K562 (cell line): ENCODE measurements at regions not wholly inside any gene's neighbourhood (a gene's known extent, or its start where the extent isn't known, plus 50 kb on each side); places are given as distances from the start of the nearest gene placed in this dataset.

Experiments used
- CAMTA2 ChIP-seq: fragments of 250-450 bp; sonication (Bioruptor Pico); conservative IDR thresholded peaks from 2 replicates; pipeline ENCODE4 v1.5.1; 2022
- ELF1 ChIP-seq: fragments of 200-800 bp; sonication (Bioruptor generic); IDR thresholded peaks from 2 replicates; pipeline ENCODE4 v1.6.1; 2016; ENCODE audit warnings: missing genetic modification characterization, missing compliant biosample characterization
- HNRNPH1 ChIP-seq: fragments of 200-400 bp; formaldehyde crosslinking; optimal IDR thresholded peaks from 2 replicates; pipeline ENCODE3; 2017; ENCODE audit warnings: low read depth, mild to moderate bottlenecking, low read length, moderate library complexity
- IRF2 ChIP-seq: sonication (generic); formaldehyde crosslinking; IDR thresholded peaks from 2 replicates; pipeline ENCODE4 v1.8.1; 2022; ENCODE audit warnings: mild to moderate bottlenecking, missing genetic modification reagents
- NRF1 ChIP-seq, 2 experiments: fragments of 450-650 bp; IDR thresholded peaks in 1 of 2; conservative IDR thresholded peaks in 1 of 2; 2 replicates each; pipeline ENCODE4 v1.6.1; 2014; ENCODE audit warnings: mild to moderate bottlenecking in 2 of 2
- ZNF507 ChIP-seq: conservative IDR thresholded peaks from 2 replicates; pipeline ENCODE4 v1.6.1; 2017; ENCODE audit warnings: missing genetic modification characterization, missing compliant biosample characterization
- TF ChIP-seq, protein P1 (sequence below), 2 experiments: IDR thresholded peaks; 2 replicates each; pipeline ENCODE4 v1.6.1; 2011; ENCODE audit warnings: borderline replicate concordance in 1 of 2, control low read depth in 1 of 2, low read depth in 1 of 2, low read length in 1 of 2, mild to moderate bottlenecking in 1 of 2, mixed read lengths in 1 of 2, moderate library complexity in 1 of 2; ENCODE audit not compliant: insufficient read depth in 1 of 2, insufficient read length in 1 of 2, poor library complexity in 1 of 2, severe bottlenecking in 1 of 2; ENCODE audit errors: extremely low read depth in 1 of 2
- TF ChIP-seq, protein P2 (sequence below): fragments of 450-650 bp; IDR thresholded peaks from 2 replicates; pipeline ENCODE4 v1.6.1; 2016; ENCODE audit warnings: borderline replicate concordance
- TF ChIP-seq, protein P3 (sequence below): IDR thresholded peaks from 3 replicates; pipeline ENCODE4 v1.6.1; 2011; ENCODE audit warnings: borderline replicate concordance, mild to moderate bottlenecking; ENCODE audit not compliant: insufficient read length, insufficient read depth
- TF ChIP-seq, protein P4 (sequence below): fragments of 250-450 bp; sonication (Bioruptor Pico); IDR thresholded peaks from 2 replicates; pipeline ENCODE4 v1.5.0; 2021; ENCODE audit warnings: mild to moderate bottlenecking, moderate library complexity
- TF ChIP-seq, protein P5 (sequence below), 2 experiments: fragments of 450-650 bp; conservative IDR thresholded peaks; 2 replicates each; pipeline ENCODE4 v1.6.1; 2017; ENCODE audit warnings: mild to moderate bottlenecking in 2 of 2, moderate library complexity in 2 of 2

DNA sequence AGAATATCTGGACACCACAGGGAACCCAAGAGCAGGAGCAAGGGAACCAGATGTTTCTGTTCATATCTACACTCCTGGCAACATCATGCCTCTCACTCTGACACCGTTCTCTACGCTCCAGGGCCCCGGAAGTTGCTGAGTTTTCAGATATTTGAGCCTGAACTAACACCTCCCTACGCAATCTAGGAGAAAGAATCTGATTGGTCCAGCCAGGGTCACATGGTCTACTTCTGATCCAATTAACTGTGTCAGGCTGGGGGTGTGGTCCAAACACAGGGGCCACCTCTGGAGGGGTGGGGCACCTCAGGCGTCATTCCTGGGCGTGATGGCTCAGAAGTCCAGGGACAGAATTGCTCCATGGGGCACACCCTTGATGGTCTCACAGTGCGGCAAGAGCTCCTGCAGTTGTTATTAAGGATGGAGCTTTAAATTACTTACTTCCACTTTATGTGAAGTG lies 165.5 kb downstream of the PTPN11 start (continued):
- TF ChIP-seq NRF1 (conservative IDR thresholded peaks at IDR 0.05 in 1 of 2, IDR thresholded peaks at IDR 0.05 in 1 of 2) (peak; percentile 63 to 74), HNRNPH1 (no peak), CAMTA2 (CRISPR knock-in tag) (no peak), IRF2 (no peak), ZNF507 (tag) (no peak), ELF1 (tag) (peak; percentile 77)
- TF ChIP-seq, protein P1, sequence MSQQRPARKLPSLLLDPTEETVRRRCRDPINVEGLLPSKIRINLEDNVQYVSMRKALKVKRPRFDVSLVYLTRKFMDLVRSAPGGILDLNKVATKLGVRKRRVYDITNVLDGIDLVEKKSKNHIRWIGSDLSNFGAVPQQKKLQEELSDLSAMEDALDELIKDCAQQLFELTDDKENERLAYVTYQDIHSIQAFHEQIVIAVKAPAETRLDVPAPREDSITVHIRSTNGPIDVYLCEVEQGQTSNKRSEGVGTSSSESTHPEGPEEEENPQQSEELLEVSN (IDR thresholded peaks at IDR 0.05; ENCODE audit: borderline replicate concordance in 1 of 2, extremely low read depth in 1 of 2, insufficient read depth in 1 of 2, insufficient read length in 1 of 2, low read depth in 1 of 2, low read length in 1 of 2, poor library complexity in 1 of 2, severe bottlenecking in 1 of 2), result peak in 1 of 2 experiments; percentile 18
- TF ChIP-seq, protein P2, sequence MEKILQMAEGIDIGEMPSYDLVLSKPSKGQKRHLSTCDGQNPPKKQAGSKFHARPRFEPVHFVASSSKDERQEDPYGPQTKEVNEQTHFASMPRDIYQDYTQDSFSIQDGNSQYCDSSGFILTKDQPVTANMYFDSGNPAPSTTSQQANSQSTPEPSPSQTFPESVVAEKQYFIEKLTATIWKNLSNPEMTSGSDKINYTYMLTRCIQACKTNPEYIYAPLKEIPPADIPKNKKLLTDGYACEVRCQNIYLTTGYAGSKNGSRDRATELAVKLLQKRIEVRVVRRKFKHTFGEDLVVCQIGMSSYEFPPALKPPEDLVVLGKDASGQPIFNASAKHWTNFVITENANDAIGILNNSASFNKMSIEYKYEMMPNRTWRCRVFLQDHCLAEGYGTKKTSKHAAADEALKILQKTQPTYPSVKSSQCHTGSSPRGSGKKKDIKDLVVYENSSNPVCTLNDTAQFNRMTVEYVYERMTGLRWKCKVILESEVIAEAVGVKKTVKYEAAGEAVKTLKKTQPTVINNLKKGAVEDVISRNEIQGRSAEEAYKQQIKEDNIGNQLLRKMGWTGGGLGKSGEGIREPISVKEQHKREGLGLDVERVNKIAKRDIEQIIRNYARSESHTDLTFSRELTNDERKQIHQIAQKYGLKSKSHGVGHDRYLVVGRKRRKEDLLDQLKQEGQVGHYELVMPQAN, result no peak
- TF ChIP-seq, protein P3, sequence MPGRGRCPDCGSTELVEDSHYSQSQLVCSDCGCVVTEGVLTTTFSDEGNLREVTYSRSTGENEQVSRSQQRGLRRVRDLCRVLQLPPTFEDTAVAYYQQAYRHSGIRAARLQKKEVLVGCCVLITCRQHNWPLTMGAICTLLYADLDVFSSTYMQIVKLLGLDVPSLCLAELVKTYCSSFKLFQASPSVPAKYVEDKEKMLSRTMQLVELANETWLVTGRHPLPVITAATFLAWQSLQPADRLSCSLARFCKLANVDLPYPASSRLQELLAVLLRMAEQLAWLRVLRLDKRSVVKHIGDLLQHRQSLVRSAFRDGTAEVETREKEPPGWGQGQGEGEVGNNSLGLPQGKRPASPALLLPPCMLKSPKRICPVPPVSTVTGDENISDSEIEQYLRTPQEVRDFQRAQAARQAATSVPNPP, result no peak
- TF ChIP-seq, protein P4, sequence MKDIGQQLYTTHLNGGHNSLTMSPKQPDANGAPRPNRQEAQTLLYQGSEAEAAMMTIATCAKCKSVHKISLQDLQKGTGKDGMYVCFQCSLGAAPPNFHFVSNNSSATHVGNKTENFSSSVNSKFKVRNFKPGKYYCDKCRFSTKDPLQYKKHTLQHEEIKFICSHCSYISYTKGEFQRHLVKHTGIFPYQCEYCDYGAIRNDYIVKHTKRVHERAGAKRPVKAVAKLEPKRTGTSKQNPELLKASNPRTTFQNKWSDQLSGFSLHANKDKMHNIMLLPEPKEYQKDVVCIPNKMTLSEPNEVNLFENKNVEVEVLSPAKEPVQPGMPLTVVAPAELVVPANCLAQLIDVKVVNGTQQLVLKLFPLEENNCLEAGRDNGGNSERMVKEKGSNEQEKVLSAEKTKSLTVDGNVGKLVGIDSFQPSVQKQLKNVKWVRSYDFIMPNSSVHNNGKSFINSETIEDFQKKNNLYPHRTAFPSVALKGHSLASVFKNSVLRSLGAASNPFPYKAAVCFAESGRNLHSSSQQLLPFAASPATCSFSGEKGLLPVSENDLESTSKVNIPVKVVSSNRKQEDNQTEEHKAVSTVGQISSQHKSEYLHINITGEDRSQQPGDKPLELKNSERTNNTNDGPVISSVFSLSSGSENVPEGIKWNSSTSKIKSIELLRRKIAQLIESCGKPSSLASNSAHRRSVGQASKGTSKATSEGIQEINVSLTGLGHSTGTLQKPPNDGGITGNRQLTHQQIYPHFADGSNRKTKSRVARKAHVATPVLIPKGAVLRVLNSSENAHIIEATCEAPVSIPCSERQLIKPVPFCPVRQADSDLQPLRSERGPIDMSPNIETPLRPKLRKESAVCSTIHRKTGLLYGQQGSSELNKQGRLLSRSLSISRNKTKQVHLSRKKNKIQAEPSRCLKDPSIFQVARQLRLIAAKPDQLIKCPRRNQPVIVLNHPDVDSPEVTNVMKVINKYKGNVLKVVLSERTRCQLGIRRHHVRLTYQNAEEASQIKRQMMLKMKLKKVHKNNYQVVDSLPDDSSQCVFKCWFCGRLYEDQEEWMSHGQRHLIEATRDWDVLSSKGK, result no peak
- TF ChIP-seq, protein P5, sequence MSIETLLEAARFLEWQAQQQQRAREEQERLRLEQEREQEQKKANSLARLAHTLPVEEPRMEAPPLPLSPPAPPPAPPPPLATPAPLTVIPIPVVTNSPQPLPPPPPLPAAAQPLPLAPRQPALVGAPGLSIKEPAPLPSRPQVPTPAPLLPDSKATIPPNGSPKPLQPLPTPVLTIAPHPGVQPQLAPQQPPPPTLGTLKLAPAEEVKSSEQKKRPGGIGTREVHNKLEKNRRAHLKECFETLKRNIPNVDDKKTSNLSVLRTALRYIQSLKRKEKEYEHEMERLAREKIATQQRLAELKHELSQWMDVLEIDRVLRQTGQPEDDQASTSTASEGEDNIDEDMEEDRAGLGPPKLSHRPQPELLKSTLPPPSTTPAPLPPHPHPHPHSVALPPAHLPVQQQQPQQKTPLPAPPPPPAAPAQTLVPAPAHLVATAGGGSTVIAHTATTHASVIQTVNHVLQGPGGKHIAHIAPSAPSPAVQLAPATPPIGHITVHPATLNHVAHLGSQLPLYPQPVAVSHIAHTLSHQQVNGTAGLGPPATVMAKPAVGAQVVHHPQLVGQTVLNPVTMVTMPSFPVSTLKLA (conservative IDR thresholded peaks at IDR 0.05), result peak; percentile 28 to 39; a peak in 1 of 4 replicates
